ENCODE measurements at regions not wholly inside any gene's neighbourhood (a gene's known extent, or its start where the extent isn't known, plus 50 kb on each side); places are given as distances from the start of the nearest gene placed in this dataset.

DNA sequence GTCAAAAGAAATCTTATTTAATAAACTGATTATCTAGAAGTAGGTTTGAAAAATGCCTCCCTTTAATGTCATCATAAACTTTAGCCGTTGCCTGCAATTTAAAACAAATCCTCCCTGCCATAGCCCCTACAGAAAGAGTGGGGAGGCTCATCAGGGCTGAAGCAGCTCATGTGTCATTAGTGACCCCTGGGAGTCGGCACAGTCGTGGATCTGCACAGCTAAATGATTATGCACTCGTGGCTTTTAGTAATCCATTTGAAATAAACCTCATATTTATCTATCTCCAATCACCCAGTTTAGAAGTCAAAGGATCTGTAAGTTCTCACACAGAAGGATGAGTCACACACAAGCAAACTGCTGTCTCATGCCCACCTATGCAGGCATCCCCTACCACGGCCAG, 277.3 kb downstream of the SS18 start:
- H3K9ac ChIP-seq (ENCODE audit: low read depth, low read length): no peak overlapping the region
- H3K36me3 ChIP-seq (ENCODE audit: insufficient read depth, low read length): no peaks in the 10 kb centered on the region
- no peaks in the 10 kb centered on the region for H3K4me1 ChIP-seq (ENCODE audit: insufficient read depth, low read length)
- H3K9me3 ChIP-seq (ENCODE audit: control insufficient read depth, insufficient read depth, low read length): no peaks in the 10 kb centered on the region

DNA sequence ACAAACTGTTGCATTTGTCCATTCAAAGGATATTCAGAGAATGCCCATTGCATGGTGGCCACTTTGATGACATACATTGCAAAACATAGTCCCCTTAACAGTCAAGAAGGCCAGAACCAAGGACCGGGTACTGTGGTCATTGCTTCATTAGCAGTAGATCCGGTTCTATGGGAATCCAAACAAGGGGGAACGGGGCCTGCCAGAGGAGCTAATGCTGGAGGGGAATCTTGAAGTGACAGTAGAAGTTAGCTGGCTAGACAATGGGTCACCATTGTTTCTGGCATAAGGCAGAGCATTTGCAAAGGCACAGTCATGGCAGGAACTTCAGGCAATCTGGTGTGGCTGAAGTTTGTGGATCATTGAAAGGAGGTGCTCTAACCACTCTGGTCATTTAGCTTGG, 279.7 kb downstream of the SS18 start:
- Histone ChIP-seq H3K9ac (ENCODE audit: low read depth, low read length) (no peak overlapping the region), H3K9me3 (ENCODE audit: control insufficient read depth, insufficient read depth, low read length) (no peaks in the 10 kb centered on the region), H3K4me1 (ENCODE audit: insufficient read depth, low read length) (no peaks in the 10 kb centered on the region), H3K36me3 (ENCODE audit: insufficient read depth, low read length) (no peaks in the 10 kb centered on the region)

DNA sequence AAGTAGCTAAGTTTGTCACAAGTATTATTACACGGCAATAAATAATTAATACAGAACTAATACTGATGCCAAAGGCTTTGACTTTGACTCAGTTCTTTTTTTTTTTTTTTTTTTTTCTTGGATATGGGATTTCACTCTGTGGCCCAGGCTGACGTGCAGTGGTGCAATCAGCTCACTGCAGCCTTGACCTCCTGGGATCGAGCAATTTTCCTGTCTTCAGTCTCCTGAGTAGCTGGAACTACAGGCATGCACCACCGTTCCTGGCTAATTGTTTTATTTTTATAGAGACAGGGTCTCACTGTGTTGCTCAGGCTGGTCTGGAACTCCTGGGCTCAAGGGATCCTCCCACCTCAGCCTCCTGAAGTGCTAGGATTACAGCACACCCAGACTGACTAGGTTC, 284.5 kb downstream of the SS18 start:
- Histone ChIP-seq H3K36me3 (ENCODE audit: insufficient read depth, low read length) (no peaks in the 10 kb centered on the region), H3K4me1 (ENCODE audit: insufficient read depth, low read length) (no peaks in the 10 kb centered on the region), H3K9ac (ENCODE audit: low read depth, low read length) (no peak overlapping the region)

DNA sequence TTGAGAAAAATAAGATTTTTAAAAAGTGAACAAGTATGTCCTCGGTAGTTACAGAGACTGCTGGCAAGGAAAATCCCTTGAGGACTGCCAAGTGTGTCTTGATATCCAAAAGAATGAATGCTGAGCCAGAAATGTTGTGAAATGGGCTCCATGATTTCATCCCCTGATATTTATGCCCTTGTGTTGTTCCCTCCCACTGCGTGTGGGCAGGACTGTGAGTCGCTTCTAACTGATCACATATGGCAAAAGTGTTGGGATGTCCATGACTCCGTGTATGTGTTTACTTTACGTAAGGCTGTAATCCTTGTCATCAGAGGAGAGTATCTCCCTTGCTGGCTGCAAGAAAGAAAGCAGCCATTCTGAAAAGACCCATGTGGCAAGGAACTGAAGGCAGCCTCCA, 285.1 kb downstream of the SS18 start:
- no peak overlapping the region for H3K9ac ChIP-seq (ENCODE audit: low read depth, low read length)
- no peaks in the 10 kb centered on the region for H3K4me1 ChIP-seq (ENCODE audit: insufficient read depth, low read length)
- no peaks in the 10 kb centered on the region for H3K36me3 ChIP-seq (ENCODE audit: insufficient read depth, low read length)
- no peaks in the 10 kb centered on the region for H3K9me3 ChIP-seq (ENCODE audit: control insufficient read depth, insufficient read depth, low read length)

More for the DNA sequence above, 284.5 kb downstream of the SS18 start:
- H3K9me3 ChIP-seq (ENCODE audit: control insufficient read depth, insufficient read depth, low read length): no peaks in the 10 kb centered on the region

DNA sequence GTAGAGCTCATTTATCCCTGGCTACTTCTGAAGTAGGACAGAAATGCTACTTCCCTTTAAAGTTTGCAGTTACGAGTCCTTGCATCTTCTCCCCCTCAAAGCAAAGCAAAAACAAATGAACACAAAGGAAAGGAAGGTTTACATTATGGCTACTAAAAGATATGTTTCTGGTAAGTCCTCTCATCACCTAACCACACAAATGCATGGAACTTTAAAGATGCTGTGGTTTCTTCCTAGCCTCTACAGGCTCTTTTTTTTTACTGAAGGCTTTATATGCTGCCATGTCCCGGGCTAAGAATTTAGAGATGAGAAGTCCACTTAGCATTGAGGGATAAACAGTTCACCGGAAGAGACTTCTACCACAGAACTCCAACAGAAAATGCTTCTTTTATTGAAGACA, 291.2 kb downstream of the SS18 start:
- Histone ChIP-seq H3K9me3 (ENCODE audit: control insufficient read depth, insufficient read depth, low read length) (no peaks in the 10 kb centered on the region), H3K4me1 (ENCODE audit: insufficient read depth, low read length) (no peaks in the 10 kb centered on the region), H3K36me3 (ENCODE audit: insufficient read depth, low read length) (no peaks in the 10 kb centered on the region), H3K9ac (ENCODE audit: low read depth, low read length) (no peak overlapping the region)

DNA sequence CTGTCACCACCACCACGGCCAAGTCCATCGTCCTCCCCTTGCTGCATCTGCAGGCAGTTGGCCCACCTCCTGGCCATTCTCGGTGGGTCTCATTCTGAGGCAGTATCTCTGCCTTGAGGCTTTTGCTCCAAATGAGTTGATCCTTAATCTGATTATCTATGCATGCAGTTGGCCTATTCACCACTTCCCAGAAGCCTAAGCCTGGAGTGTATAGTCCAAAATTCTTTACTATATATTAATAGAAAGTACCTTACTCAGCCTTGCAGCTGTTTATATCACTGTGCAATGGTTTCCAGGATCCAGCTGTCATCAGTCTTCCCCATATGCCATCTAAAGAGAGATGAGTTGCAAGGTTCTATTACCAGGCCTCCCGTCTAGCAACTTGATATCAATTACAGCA, 292.4 kb downstream of the SS18 start:
- Histone ChIP-seq H3K9me3 (ENCODE audit: control insufficient read depth, insufficient read depth, low read length) (no peaks in the 10 kb centered on the region), H3K9ac (ENCODE audit: low read depth, low read length) (no peak overlapping the region), H3K4me1 (ENCODE audit: insufficient read depth, low read length) (no peaks in the 10 kb centered on the region), H3K36me3 (ENCODE audit: insufficient read depth, low read length) (no peaks in the 10 kb centered on the region)

DNA sequence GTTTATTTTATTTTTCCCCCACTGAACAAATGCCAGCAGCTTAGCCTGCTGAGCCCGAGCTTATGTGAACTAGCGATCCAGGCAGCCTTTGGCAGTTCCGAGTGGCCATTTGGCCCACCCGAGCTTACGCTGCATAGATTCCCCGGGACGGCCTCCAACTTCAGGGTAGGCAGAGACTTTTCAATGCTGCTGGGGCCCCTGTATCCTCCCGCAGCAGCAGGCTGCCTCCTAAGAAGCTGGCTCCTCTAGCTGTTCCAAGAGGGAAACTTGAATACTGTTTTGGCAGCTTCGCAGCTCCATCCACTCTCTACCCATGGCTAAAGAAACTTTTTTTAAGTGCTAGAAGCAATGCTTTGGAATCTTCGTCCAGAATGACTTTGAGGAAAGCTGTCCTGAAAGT, 295.2 kb downstream of the SS18 start:
- Histone ChIP-seq H3K9ac (ENCODE audit: low read depth, low read length) (no peak overlapping the region), H3K4me1 (ENCODE audit: insufficient read depth, low read length) (no peaks in the 10 kb centered on the region), H3K9me3 (ENCODE audit: control insufficient read depth, insufficient read depth, low read length) (no peaks in the 10 kb centered on the region), H3K36me3 (ENCODE audit: insufficient read depth, low read length) (no peaks in the 10 kb centered on the region)

DNA sequence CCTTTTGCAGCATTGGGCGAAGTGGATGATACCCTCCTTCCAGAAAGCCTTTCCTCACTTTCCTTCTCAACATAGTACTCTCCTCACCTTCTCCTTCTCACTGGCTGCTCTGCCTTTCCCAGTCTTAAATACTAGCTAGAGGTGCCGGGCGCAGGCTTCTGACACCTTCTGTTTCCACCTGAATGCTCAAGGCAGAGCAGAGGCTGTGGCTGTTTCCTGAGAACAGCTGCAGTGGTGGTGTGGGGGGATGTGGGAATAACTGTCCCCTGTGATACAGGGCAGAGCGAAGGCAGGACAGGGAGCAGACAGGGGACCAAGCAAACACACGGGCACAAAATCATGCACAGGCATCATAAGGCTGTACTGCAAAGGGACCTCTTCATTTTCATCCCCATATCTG, 303.1 kb downstream of the SS18 start:
- Histone ChIP-seq H3K9ac (ENCODE audit: low read depth, low read length) (no peak overlapping the region), H3K4me1 (ENCODE audit: insufficient read depth, low read length) (no peaks in the 10 kb centered on the region), H3K36me3 (ENCODE audit: insufficient read depth, low read length) (no peaks in the 10 kb centered on the region), H3K9me3 (ENCODE audit: control insufficient read depth, insufficient read depth, low read length) (no peaks in the 10 kb centered on the region)

DNA sequence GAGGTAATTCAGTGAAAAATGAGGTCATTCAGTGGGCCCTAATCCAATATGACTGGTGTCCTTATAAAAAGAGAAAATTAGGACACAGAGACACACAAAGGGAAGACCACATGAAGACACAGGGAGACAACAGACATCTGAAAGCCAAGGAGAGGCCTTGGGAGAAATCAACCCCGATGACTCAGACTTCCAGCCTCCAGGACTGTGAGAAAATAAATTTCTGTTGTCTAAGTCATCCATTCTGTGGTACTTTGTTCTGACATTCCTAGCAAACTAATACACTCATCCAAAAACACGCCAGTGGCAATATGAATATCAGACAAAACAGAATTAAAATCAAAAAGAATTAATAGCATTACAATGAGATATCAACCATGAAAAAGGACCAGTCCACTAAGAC, 303.7 kb downstream of the SS18 start:
- Histone ChIP-seq H3K4me1 (ENCODE audit: insufficient read depth, low read length) (no peaks in the 10 kb centered on the region), H3K9me3 (ENCODE audit: control insufficient read depth, insufficient read depth, low read length) (no peaks in the 10 kb centered on the region), H3K36me3 (ENCODE audit: insufficient read depth, low read length) (no peaks in the 10 kb centered on the region), H3K9ac (ENCODE audit: low read depth, low read length) (no peak overlapping the region)

DNA sequence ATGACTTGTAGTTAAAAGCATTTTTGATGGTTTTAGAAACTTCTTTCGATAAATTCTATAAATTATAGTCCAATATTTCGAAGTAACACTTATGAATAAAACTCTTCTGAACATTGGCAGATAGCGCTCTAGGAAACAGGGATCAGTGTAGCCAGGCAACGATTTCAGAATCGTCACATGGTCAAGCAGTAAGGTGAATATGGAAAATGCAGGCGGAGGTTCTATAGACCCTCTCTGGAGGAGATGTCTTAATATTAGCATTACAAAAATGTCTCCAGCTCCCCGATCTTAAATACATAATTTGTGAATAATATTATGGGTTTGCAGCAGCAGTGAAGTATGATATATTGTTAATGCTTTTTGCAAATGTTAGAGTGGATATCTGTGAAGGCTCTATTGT, 310.3 kb downstream of the SS18 start:
- H3K4me1 ChIP-seq (ENCODE audit: insufficient read depth, low read length): no peaks in the 10 kb centered on the region
- H3K36me3 ChIP-seq (ENCODE audit: insufficient read depth, low read length): no peaks in the 10 kb centered on the region
- H3K9ac ChIP-seq (ENCODE audit: low read depth, low read length): no peak overlapping the region
- no peaks in the 10 kb centered on the region for H3K9me3 ChIP-seq (ENCODE audit: control insufficient read depth, insufficient read depth, low read length)

DNA sequence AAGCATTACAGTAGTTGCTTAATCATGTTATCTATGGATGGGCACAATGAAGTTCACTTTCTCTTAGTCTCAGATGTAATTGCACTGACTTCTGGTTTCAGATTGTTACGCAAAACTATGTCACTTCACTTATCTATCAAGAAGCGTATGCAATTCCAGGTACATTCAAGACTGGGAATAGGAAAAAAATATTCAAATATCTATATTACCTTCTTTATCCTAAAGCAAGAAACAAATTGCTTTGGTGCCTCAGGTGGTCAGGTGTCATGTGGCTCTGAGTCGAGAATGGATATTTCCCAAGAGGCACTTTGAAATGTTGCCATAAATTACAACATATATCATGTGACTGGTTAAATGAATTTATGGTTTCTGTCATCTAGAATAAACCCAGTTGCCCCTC, 318.6 kb downstream of the SS18 start:
- H3K4me1 ChIP-seq (ENCODE audit: insufficient read depth, low read length): no peaks in the 10 kb centered on the region
- no peaks in the 10 kb centered on the region for H3K36me3 ChIP-seq (ENCODE audit: insufficient read depth, low read length)
- H3K9ac ChIP-seq (ENCODE audit: low read depth, low read length): no peak overlapping the region
- no peaks in the 10 kb centered on the region for H3K9me3 ChIP-seq (ENCODE audit: control insufficient read depth, insufficient read depth, low read length)

DNA sequence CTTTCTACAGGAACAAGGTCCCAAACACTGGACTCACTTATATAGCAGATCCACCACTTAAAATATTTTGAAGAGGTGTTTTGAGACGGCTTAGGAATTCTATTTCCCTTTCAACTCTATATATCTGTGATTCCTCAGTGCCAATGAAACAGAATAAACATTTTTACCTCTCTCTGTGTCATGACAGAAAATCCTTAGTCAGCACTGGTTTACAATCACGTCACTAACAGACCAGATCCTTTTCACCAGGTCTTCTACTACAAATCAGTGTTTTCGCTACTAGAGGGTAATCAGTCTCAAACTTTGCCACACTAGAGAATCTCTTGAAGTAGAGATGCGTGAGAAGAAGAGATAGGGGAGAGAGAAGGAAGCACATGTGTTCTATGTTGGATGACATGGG, 325.6 kb downstream of the SS18 start:
- H3K36me3 ChIP-seq (ENCODE audit: insufficient read depth, low read length): no peaks in the 10 kb centered on the region
- no peaks in the 10 kb centered on the region for H3K9me3 ChIP-seq (ENCODE audit: control insufficient read depth, insufficient read depth, low read length)
- no peaks in the 10 kb centered on the region for H3K4me1 ChIP-seq (ENCODE audit: insufficient read depth, low read length)
- H3K9ac ChIP-seq (ENCODE audit: low read depth, low read length): no peak overlapping the region

DNA sequence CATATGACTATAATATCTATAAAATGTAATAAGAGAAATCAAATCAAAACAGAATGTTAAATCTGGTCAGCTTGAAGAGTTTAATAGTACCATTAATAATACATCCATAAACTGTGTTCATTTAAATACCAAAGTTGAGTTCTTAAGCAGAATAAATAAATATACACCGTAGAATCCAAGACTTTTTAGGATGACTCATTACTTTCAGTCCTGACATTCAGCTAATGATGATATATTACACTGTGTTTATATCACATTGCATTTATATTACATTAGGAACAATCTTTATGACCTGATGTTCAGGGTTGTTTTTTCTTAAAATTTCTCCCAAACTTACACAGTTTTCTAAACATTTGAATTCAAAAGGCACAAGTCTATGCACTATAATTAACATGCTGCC, 331.3 kb downstream of the SS18 start:
- no peaks in the 10 kb centered on the region for H3K36me3 ChIP-seq (ENCODE audit: insufficient read depth, low read length)
- H3K4me1 ChIP-seq (ENCODE audit: insufficient read depth, low read length): no peaks in the 10 kb centered on the region
- no peaks in the 10 kb centered on the region for H3K9me3 ChIP-seq (ENCODE audit: control insufficient read depth, insufficient read depth, low read length)
- H3K9ac ChIP-seq (ENCODE audit: low read depth, low read length): no peak overlapping the region

DNA sequence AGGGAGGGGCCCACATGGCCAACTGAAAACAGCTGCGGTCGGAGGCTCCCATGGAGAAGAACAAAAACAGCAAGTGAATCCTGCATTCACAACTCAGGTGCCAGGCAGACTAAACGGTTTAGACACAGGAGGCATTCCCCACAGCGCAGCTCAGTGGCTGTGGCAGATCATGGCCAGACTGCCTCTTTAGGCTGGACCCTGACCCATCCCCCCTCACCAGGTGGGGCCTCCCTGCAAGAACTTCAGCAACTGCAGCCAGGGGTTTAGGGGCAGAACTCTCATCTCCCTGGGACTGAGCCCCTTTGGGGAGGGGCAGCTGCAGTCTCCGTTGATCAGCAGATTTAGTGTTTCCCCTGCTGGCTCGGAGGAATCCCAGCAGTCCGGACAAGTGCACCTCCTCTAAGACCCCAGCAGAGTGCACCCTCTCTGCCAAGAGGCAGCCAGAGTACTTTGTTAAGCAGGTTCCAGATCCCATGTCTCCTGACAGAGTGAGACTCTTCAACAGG, 346.7 kb downstream of the SS18 start:
- H3K4me1 ChIP-seq (ENCODE audit: insufficient read depth, low read length): no peaks in the 10 kb centered on the region
- H3K9ac ChIP-seq (ENCODE audit: low read depth, low read length): peak overlapping the region; percentile 31; the same call in 1 of the 2 replicates
- no peaks in the 10 kb centered on the region for H3K36me3 ChIP-seq (ENCODE audit: insufficient read depth, low read length)
- H3K9me3 ChIP-seq (ENCODE audit: control insufficient read depth, insufficient read depth, low read length): no peaks in the 10 kb centered on the region

DNA sequence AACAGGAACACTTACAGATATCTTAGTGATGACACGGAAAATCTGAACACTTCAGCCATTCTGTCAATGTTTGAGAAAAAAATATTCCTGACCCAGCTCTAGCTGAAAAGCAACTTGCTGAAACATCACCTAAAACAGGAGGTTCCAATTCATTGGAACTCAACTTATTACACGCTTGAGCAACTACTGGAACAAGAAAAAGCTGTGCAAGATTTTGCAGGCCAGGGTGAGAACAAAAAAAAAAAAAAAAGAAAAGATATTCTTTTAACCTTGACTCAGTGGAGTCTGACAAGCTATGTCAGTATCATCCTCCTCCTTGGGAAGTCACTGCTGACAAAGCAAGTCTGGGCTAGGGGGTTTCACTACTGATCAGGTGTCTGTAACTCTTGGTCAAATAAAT, 351.0 kb downstream of the SS18 start:
- Histone ChIP-seq H3K9ac (ENCODE audit: low read depth, low read length) (no peak overlapping the region), H3K36me3 (ENCODE audit: insufficient read depth, low read length) (no peaks in the 10 kb centered on the region), H3K4me1 (ENCODE audit: insufficient read depth, low read length) (peaks cover 9% of the 10 kb centered on the region), H3K9me3 (ENCODE audit: control insufficient read depth, insufficient read depth, low read length) (no peaks in the 10 kb centered on the region)

DNA sequence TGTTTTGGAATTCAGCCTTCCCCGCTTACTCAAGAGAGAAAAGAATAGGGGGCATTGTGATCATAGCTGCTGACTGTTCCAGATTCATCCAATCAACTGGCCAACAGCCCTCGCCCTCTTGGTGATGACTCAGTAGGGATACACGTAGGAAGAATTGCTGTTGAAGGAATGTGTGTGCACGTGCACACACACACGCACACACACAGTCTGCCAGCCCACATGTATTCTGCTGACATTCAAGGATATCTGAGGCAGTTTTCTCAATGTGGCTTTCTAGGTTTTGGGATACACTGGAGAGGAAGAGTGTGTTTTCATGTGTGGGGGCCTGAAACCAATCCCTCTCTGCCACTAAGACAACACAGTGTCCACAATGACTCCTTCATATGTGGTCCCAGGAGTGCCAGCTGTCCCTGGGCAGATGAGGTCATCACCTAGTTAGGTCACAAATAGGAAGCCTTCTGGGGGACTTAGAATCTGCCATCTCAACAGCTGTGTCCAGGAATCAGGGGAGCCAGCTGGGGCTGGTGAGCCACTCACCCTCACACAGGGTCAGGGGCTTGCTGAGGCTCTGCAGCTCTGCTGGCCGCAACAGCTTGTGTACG, 352.6 kb downstream of the SS18 start:
- peaks cover 17% of the 10 kb centered on the region for H3K4me1 ChIP-seq (ENCODE audit: insufficient read depth, low read length)
- H3K36me3 ChIP-seq (ENCODE audit: insufficient read depth, low read length): no peaks in the 10 kb centered on the region
- no peak overlapping the region for H3K9ac ChIP-seq (ENCODE audit: low read depth, low read length)
- H3K9me3 ChIP-seq (ENCODE audit: control insufficient read depth, insufficient read depth, low read length): no peaks in the 10 kb centered on the region

All from ES-I3 (cell line).